ENCODE measurements at regions not wholly inside any gene's neighbourhood (a gene's known extent, or its start where the extent isn't known, plus 50 kb on each side); places are given as distances from the start of the nearest gene placed in this dataset.
A peak's percentile ranks its signal among the peaks of the same experiment; 100 is the strongest.
"Not testable (repeated sequence)": the region's sequence is repeated elsewhere in the genome, so short reads cannot be mapped to it uniquely, and the experiment has no call there.

- no peak for DNase-seq
Observed at GRCh38 chr18:43341014-43341413, 63.7 kb upstream of the SYT4 start.

GRCh38 chr18:43350176-43350575 is 72.9 kb upstream of the SYT4 start:
- no peak for DNase-seq

- DNase-seq: no peak
Observed at GRCh38 chr18:43364535-43364934, 87.2 kb upstream of the SYT4 start.

- DNase-seq: no peak
Observed at GRCh38 chr18:43367895-43368294, 90.6 kb upstream of the SYT4 start.

- not testable (repeated sequence) for DNase-seq
Observed at GRCh38 chr18:43369311-43369710, 92.0 kb upstream of the SYT4 start.

- no peak for DNase-seq
Observed at GRCh38 chr18:43372773-43373172, 95.5 kb upstream of the SYT4 start.

- no peak for DNase-seq
Observed at GRCh38 chr18:43380104-43380672, 102.9 kb upstream of the SYT4 start.

GRCh38 chr18:43382641-43383403 is 105.5 kb upstream of the SYT4 start:
- DNase-seq: no peak

- no peak for DNase-seq
Observed at GRCh38 chr18:43389163-43389562, 111.9 kb upstream of the SYT4 start.

GRCh38 chr18:43392168-43392567 is 114.9 kb upstream of the SYT4 start:
- no peak for DNase-seq

GRCh38 chr18:43393174-43393573 is 115.9 kb upstream of the SYT4 start:
- DNase-seq: no peak

GRCh38 chr18:43396266-43396665 is 119.0 kb upstream of the SYT4 start:
- peak; percentile 37 for DNase-seq

GRCh38 chr18:43398601-43399000 is 121.3 kb upstream of the SYT4 start:
- DNase-seq: no peak

GRCh38 chr18:43405097-43405496 is 127.8 kb upstream of the SYT4 start:
- DNase-seq: no peak

- DNase-seq: no peak
Observed at GRCh38 chr18:43414006-43414405, 136.7 kb upstream of the SYT4 start.

GRCh38 chr18:43420091-43420490 is 142.8 kb upstream of the SYT4 start:
- DNase-seq: no peak

GRCh38 chr18:43420950-43421349 is 143.7 kb upstream of the SYT4 start:
- DNase-seq: no peak

GRCh38 chr18:43422518-43422917 is 145.2 kb upstream of the SYT4 start:
- DNase-seq: peak; percentile 55

- no peak for DNase-seq
Observed at GRCh38 chr18:43435851-43436250, 158.6 kb upstream of the SYT4 start.

GRCh38 chr18:43442131-43442530 is 164.8 kb upstream of the SYT4 start:
- DNase-seq: no peak

- no peak for DNase-seq
Observed at GRCh38 chr18:43442571-43442970, 165.3 kb upstream of the SYT4 start.

GRCh38 chr18:43465483-43465882 is 188.2 kb upstream of the SYT4 start:
- DNase-seq: no peak

GRCh38 chr18:43471873-43472272 is 194.6 kb upstream of the SYT4 start:
- DNase-seq: no peak

GRCh38 chr18:43481069-43481468 is 203.8 kb upstream of the SYT4 start:
- DNase-seq: no peak

- no peak for DNase-seq
Observed at GRCh38 chr18:43482136-43482535, 204.8 kb upstream of the SYT4 start.
